ENCODE measurements at regions not wholly inside any gene's neighbourhood (a gene's known extent, or its start where the extent isn't known, plus 50 kb on each side); places are given as distances from the start of the nearest gene placed in this dataset.
"Not testable (repeated sequence)": the region's sequence is repeated elsewhere in the genome, so short reads cannot be mapped to it uniquely, and the experiment has no call there.

GRCh38 chr5:4007001-4007400 lies 411.4 kb downstream of the IRX1 start:
- DNase-seq (ENCODE audit: insufficient read length, low spot score) (no peak), FAIRE-seq (no peak)

DNA sequence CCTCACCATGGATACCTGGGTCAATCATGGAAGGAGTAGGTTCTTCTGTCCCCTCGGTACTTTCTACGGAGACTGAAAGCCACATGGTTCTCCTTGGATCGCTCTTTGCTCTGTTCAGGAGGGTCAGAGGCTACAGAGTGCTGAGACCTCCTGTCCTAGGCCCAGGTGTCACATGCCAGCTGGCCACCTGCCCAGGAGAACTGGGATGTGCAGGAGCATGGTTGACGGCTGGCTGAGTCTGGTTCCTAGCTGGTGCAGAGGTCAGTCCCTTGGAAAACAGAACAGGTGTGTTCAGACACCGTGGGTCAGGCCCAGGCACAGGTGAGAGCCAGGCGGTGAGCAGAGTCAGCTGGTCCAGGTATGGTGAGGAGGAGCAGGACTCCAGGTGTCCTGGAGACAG lies 416.3 kb downstream of the IRX1 start:
- no peak for FAIRE-seq
- DNase-seq (ENCODE audit: insufficient read length, low spot score) = no peak

- DNase-seq (ENCODE audit: insufficient read length, low spot score) (no peak), FAIRE-seq (no peak)
These were observed 417.7 kb downstream of the IRX1 start for GRCh38 chr5:4013106-4013898.

DNA sequence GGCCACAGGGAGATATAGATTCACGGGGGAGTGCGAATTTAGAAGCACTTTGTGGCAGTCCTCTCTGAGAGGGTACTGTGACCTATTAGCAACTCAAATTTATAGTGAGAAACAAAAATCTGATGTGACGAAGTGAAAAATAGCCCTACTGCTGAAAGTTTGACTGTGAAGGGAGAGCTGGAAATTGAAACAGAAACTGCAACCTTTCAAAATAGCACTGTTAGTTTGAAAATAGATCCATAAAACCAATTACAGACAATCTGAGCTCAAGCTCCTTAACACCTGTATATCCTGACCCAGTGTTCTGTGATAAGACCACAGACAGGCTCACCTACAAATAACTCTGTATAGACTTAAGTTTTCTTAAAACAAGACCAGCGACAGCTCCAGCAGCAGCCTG lies 420.1 kb downstream of the IRX1 start:
- no peak for FAIRE-seq
- DNase-seq (ENCODE audit: insufficient read length, low spot score) = no peak

DNA sequence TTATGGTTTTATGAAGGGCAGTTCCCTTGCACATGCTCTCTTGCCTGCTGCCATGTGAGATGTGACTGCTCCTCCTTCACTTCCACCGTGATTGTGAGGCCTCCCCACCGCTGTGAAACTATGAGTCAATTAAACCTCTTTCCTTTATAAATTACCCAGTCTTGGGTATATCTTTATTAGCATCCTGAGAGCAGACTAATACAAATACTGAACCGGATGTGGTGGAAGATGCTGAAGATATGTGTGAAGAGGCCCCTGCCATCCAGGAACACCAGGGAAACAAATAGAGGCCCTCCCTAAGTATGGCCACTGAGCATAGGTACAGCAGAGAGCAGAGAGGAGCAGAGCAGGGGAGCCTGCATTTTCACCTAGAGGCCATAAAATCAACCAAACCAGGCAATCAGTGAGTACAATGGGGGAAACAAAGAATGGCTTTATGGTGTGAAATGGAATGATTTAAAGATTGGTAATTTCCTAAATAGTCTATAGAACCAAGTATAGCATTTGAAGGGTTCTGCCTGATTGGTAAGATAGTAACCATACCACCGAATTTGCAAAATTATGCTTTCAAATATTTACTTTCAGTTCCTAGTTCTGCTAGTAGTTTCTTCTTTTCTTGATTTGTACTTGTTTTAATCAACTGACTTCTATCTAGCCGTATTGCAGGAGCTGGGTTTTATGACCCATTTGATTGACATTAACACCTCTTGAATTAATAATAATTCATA lies 421.6 kb downstream of the IRX1 start:
- no peak for FAIRE-seq

GRCh38 chr5:4018007-4018406 lies 422.4 kb downstream of the IRX1 start:
- no peak for DNase-seq (ENCODE audit: insufficient read length, low spot score)

More for the DNA sequence above, 421.6 kb downstream of the IRX1 start:
- DNase-seq (ENCODE audit: insufficient read length, low spot score) = no peak

DNA sequence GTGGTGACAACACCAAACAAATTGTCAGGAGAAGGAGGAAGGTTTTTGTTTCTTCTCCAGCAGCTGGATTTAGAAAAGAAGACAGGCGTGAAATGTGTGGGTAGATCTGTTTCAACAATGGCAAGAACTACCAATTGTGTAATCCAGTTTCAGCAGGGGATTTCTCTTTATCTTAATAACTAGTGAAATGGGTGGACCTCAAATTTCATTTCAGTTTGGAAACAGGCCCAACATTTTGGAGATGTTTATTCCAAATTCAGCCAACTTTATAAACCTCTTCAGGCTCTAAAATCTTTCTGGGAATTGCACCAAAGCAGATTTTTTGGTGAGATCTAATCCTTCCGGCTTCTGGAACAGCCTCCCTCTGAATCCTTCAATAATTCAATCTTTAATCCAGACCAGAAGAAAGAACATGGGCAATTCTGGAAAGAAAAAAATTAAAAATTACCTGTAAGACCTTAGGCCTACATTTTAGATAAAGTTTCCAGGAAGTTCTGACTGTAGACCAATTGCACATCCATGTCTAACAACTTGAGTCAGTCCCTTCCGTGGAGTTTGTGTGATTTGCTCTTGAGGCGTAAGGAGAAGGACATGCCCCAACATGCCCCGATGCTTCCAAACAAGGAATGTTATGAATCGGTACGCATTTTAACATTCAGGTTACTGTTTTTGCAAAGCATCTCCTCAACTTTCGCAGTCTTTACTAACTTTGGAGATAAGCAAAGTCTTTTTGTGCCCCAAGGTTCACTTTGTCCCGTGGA lies 423.6 kb downstream of the IRX1 start:
- FAIRE-seq (no peak), DNase-seq (ENCODE audit: insufficient read length, low spot score) (no peak)

More at GRCh38 chr5:4018007-4018406, 422.4 kb downstream of the IRX1 start:
- no peak for FAIRE-seq

DNA sequence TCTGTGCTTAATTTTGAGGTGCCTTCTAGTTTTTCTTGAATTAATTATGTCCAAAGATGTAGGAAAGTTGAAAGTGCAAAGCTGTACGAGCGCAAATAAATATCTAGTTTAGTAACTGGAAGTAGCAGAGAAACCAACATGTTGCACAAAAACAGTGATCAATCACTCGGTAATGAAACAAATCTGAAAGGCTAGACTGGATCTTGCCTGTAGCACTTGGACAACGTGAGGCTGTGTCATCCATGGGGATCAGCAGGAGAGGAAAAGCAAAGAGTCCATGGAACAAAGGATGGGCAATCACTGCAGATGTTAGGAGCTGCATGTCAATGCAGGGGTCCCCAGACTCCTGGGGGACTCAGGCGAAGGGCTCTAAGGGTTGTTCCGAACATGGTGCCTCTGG lies 424.2 kb downstream of the IRX1 start:
- no peak for DNase-seq (ENCODE audit: insufficient read length, low spot score)
- FAIRE-seq = no peak

- FAIRE-seq (no peak), DNase-seq (ENCODE audit: insufficient read length, low spot score) (no peak)
These were observed 424.8 kb downstream of the IRX1 start for GRCh38 chr5:4020400-4020799.

GRCh38 chr5:4022056-4022670 lies 426.5 kb downstream of the IRX1 start:
- FAIRE-seq (no peak), DNase-seq (ENCODE audit: insufficient read length, low spot score) (no peak)

DNA sequence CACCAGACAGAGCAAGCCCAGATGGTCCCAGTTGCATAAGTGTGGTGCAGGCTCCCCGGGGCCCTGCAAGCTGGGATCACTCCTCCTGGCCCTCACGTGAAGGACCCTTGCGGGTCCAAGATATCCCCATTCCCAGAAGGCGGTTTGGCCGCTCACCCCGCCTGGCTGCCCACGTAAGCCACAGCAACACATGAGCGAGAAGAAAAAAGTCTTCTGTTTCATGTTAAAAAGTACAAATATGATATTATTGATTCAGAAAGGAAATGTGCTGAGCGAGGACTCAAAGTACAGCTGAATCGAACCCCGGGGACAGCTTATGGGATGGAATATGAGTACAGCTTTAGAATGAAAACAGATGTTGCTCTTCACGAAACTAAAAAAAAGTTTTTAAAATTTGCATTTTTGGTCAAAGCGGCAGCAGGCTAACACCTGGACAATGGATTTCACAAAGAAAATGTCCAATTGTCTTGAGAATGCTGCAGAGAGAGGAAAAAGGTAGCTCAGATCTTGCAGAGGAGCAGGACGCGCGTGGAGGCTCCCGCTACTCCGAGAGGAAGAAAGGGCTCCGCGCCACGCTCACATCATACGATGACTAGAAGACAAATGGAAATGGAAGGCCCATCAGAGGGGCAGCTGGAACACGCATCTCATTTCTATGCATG lies 427.6 kb downstream of the IRX1 start:
- FAIRE-seq (no peak), DNase-seq (ENCODE audit: insufficient read length, low spot score) (no peak)

DNA sequence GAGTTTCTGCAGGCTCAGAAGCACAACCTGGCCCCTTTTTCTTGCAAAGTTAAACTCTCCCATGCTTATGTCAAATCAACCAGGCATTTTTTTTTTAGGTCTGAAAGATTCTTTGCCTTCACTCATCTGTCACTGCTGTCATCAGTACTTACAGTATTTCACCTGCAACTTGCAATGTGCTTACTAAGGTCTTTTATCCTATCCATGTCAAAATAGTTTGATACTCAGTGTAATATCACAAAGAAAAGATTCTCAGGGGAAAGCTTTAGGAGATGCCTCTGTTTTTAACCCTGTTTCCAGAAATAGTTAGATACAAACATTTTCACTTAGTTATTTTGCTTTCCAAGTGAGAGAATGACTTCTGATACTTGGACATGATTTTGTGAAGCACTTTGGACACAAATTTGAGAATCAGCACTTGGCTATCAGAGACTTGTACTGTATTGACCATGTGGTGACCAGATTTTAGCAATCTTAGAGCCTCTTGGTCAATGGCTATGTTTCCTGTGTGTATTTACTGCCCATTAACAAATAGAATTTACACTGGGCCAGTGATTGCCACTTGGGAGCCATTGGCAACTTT lies 428.2 kb downstream of the IRX1 start:
- no peak for DNase-seq (ENCODE audit: insufficient read length, low spot score)
- FAIRE-seq = no peak

GRCh38 chr5:4027088-4027734 lies 431.6 kb downstream of the IRX1 start:
- DNase-seq (ENCODE audit: insufficient read length, low spot score) (no peak), FAIRE-seq (no peak)

- no peak for FAIRE-seq
These were observed 432.8 kb downstream of the IRX1 start for GRCh38 chr5:4028384-4028783.

DNA sequence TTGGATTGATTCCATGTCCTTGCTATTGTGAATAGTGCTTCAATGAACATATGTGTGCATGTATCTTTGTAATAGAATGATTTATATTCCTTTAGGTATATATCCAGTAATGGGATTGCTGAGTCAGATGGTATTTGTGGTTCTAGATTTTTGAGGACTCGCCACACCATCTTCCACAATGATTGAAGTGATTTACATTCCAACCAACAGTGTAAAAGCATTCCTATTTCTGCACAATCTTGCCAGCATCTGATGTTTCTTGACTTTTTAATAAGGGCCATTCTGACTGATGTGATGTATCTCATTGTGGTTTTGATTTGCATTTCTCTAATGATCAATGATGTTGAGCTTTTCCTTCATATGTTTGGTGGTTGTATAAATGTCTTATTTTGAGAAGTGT lies 437.9 kb downstream of the IRX1 start:
- DNase-seq (ENCODE audit: insufficient read length, low spot score); FAIRE-seq: not testable (repeated sequence)

More at GRCh38 chr5:4028384-4028783, 432.8 kb downstream of the IRX1 start:
- no peak for DNase-seq (ENCODE audit: insufficient read length, low spot score)

DNA sequence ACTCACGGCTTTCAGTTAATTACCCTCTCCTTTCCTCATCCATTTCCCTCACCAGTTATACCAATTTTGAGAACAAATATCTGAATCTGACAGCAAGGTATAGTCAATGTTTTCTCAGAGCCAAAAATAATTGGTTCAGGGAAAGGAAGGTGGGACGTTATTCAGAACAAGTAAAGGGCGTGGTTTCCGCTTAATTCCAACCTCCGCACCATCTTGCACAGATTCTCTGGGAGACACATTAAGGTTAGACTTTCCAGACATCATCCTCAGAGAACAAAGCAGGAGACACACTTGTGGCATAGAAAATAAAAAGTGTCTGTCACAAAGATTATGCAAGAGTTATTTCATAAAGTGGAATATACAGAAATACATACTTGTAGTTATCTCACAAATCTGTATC lies 441.2 kb downstream of the IRX1 start:
- no peak for FAIRE-seq

GRCh38 chr5:4038994-4039393 lies 443.4 kb downstream of the IRX1 start:
- FAIRE-seq = no peak
- no peak for DNase-seq (ENCODE audit: insufficient read length, low spot score)

More for the DNA sequence above, 441.2 kb downstream of the IRX1 start:
- DNase-seq (ENCODE audit: insufficient read length, low spot score) = no peak

DNA sequence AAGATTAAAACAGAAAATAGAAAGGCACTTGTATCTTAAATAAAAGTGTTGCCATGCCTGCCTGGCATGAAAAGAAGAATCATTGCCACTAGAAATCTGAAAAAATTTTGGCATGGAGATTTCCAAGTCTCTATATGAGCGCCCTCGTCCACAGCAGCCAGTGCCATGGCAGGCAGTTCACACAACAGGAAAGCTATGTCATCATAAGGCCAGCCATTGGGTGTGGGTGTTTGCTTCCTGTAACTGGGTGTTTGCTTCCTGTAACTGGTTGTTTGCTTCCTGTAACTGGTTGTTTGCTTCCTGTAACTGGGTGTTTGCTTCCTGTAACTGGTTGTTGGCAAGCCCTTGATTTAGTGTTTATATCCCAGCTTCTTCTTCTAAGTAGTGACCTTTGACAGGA lies 446.7 kb downstream of the IRX1 start:
- FAIRE-seq (no peak), DNase-seq (ENCODE audit: insufficient read length, low spot score) (no peak)

DNA sequence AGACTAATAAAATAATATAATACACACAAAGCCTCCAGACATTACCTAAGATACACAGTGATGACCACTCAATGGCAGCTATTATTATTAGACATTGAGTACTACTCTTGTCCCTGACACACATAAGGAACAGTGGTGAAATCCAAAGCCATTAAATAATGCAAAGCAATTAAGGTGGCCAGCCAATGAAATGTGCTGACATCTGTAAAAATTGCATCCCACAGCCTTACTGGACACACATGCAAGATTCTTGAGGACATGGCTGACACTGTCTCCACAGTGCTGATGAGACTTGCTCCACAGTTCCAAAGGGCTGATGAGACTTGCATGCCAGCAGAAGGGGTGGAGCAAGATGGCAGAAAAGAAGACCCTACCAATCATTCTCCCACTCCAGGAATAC lies 447.5 kb downstream of the IRX1 start:
- no peak for FAIRE-seq

GRCh38 chr5:4044881-4045280 lies 449.2 kb downstream of the IRX1 start:
- FAIRE-seq (no peak), DNase-seq (ENCODE audit: insufficient read length, low spot score) (no peak)

More for the DNA sequence above, 447.5 kb downstream of the IRX1 start:
- no peak for DNase-seq (ENCODE audit: insufficient read length, low spot score)

All from GM19239 (cell line).